Epithelial cell of prostate (primary cell): ENCODE measurements at regions not wholly inside any gene's neighbourhood (a gene's known extent, or its start where the extent isn't known, plus 50 kb on each side); places are given as distances from the start of the nearest gene placed in this dataset.

Experiments
- DNase-seq: peaks from one replicate; pipeline ENCODE4 v3.0.0-alpha.2; 2011; ENCODE audit warnings: low read depth, low spot score
- H3K27ac ChIP-seq: fragments of 450-650 bp; 2 replicates; pipeline ENCODE4 v1.5.1; 2017; ENCODE audit warnings: mild to moderate bottlenecking

DNA sequence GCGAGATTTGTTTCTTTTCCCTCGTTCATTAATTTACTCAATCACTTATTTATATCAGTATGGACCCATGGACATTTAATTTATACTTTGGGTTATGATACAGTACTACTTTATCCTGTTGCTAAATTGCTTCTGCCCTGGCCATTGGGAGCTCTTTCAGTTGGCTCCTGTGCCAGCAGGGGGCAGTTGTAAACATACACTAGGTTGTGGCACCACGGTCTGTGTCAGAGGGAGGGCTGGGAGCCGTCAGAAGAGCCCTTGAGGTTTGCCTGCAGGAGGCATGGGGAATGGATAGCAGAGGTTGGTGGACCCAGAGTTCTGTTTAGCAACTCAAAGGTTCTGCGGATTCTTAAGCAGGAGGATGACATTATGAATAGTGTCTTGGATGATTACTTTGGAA lies 94.3 kb downstream of the ERCC5 start:
- DNase-seq: no peak
- H3K27ac ChIP-seq: no peak overlapping the region

DNA sequence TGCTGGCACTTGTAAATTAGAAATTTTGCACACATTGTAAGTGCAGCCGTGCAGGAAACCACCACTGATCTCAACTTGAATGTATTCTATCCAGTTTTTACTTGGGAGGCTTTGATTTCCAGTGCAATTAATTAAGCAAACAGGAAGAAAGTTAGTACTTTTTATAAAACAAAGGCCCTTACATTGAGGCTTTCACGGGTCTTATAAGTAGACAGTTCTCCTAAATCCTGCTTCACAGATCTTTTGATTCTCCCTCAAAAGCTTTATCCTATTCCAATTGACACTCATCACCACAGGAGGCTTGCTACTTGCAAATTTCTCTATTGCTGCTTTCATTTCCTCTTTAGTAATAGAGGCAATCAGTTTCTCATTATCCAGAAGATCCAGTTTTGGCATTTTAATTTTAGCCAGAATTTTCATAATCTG lies 90.1 kb downstream of the ERCC5 start:
- DNase-seq: no peak
- no peak overlapping the region for H3K27ac ChIP-seq

DNA sequence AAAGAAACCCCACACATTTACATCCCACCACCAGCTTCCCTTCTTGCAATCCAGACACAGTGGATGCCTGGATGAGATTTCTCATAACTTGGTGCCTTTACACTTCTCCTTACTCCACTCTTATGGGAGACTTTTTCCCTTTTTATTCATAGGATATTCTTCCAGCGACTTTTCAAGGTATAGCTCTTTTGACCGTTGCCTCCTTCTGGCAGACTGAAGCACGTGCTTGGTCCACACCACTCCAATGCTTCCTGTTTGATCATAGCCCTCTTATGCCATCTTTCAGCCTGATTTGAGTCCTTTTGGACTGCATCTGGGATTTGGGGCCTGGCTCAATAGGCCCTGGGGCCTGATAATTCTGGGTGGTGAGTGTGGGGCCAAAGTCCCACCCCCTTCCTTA lies 87.7 kb downstream of the ERCC5 start:
- no peak overlapping the region for H3K27ac ChIP-seq
- DNase-seq: no peak

DNA sequence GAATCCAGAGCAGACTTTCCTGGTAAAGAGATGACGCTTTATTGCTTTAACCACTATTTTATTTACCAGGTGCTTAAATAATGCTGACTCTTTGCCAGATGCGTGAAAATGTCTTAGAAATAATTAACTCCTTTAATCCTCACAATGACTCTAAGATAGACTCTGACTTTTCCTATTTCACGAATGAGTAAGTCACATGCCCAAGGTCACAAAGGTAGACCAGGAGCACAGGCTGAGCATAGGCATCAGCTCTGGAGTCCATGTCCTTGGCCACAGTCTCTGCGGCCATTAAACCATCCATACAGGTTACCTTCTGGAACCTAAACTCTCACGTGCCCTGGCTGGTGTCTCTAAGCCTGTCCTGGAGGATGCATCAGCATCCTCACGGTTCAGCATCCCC lies 87.3 kb downstream of the ERCC5 start:
- no peak for DNase-seq
- no peak overlapping the region for H3K27ac ChIP-seq

DNA sequence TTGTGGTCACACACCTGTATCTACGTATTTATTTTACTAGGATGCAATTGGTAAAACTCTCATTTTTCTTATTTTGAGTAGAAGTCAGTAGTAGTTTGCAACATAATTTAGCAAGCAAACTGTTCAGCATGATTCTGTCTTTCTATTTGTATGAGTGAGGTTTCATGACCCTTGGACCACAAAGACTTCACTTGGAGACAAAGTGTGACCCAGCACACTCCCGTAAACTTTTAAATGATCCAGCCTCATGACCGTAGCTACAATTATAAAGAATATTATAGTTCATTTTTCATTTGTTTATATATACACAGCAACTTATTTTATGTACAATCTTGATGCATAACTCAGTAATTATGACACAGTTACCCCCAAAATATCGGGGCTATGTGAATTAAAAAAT lies 86.5 kb downstream of the ERCC5 start:
- H3K27ac ChIP-seq: no peak overlapping the region
- no peak for DNase-seq

DNA sequence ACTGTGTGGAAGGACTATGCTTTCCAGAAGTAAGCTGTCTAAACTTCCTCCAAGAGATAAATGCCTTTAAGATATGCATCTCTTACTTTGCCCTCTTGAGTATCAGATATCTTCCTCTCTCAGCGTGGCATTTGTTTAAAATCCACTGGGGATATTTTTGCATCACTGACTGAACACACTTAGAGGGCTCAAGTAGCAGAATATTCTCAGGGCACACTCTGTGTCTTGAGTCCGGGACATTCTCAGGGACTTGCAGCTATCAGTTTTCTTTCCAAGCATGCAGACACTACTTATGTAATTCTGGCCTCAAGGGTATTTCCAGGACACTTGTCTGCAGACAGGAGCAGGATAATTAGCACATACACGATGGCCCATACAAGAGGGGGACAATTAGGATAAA lies 84.7 kb downstream of the ERCC5 start:
- no peak for DNase-seq
- H3K27ac ChIP-seq: no peak overlapping the region

DNA sequence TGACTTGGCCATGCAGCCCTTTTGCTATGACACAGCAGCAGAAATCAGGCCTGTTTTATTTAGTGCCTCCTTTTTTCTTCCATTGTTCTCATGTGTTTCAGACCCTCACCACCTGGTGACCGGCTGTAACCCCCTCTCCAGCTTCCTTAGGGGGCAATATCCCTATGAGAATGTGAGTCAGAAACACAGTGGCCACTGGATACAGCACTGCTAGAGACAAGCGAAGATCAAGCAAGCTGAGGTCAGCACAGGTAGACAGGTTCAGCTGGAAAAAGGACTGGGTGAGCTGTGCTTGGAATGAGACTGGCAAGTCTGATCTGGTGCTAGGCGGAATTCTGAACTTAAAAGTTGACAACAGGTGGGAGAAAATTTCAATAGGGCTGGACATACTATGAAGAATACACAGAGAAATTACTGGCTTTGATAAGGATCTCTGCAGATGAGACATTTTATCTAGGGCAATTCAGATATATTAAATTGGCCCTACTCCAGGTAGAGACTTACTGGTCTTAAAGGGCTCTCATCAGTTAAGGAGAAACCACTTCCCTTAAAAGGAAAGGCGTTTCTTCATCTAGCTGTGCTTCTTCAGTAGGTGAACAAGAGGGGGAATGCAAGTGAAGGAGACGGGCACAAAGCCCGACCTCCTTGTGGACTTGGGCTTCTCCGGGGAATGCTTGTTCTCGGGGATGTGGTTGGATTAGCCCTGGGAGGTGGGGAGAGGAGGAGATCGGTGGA lies 83.3 kb downstream of the ERCC5 start:
- H3K27ac ChIP-seq: no peak overlapping the region
- DNase-seq: no peak
